ENCODE measurements at regions not wholly inside any gene's neighbourhood (a gene's known extent, or its start where the extent isn't known, plus 50 kb on each side); places are given as distances from the start of the nearest gene placed in this dataset.

GRCh38 chr7:104963991-104964385 lies 50.0 kb upstream of the KMT2E start:
- no peak for TF ChIP-seq CTCF (IDR thresholded peaks at IDR 0.05)
- no peak for TF ChIP-seq EZH2 (IDR thresholded peaks at IDR 0.05; ENCODE audit: borderline replicate concordance, insufficient read depth, low read depth, low read length, poor library complexity, severe bottlenecking)
